Right lobe of liver (tissue), 6 donors: ENCODE measurements at regions not wholly inside any gene's neighbourhood (a gene's known extent, or its start where the extent isn't known, plus 50 kb on each side); places are given as distances from the start of the nearest gene placed in this dataset.

Experiments
- ATAC-seq, 4 donors: fragments of 200-7000 bp; cut with Tn5 transposase; one replicate each; pipeline ENCODE4 v1.9.1; 2020; ENCODE audit warnings: mild to moderate bottlenecking in 4 of 4, moderate library complexity in 4 of 4
- DNase-seq, 3 donors: peaks; one replicate each; pipeline ENCODE4 v3.0.0-alpha.2; 2020
- H3K27ac ChIP-seq, 3 donors: fragments of 200-600 bp; one replicate each; pipeline ENCODE4 v1.8.0; 2022
- H3K27me3 ChIP-seq, 2 donors: fragments of 200-600 bp; one replicate each; pipeline ENCODE4 v1.8.0; 2022
- H3K36me3 ChIP-seq, 4 donors: fragments of 200-600 bp; sonication (generic) in 1 of 4; one replicate each; pipeline versions ENCODE4 v1.5.1 to v1.8.0; 2017 to 2022; ENCODE audit warnings: control low read depth in 1 of 4
- H3K4me1 ChIP-seq, 4 donors: fragments of 200-600 bp; sonication (generic) in 1 of 4; one replicate each; pipeline versions ENCODE4 v1.5.1 to v1.8.0; 2017 to 2022; ENCODE audit warnings: control low read depth in 1 of 4
- H3K4me3 ChIP-seq, 3 donors: fragments of 200-600 bp; one replicate each; pipeline ENCODE4 v1.8.0; 2022
- H3K9me3 ChIP-seq, 4 donors: fragments of 200-600 bp; sonication (generic) in 1 of 4; one replicate each; pipeline versions ENCODE4 v1.5.1 to v1.8.0; 2017 to 2022; ENCODE audit warnings: control low read depth in 1 of 4
- CTCF ChIP-seq, 4 donors: fragments of 200-600 bp in 3 of 4; fragments of 450-650 bp in 1 of 4; IDR thresholded peaks; one replicate each; pipeline versions ENCODE4 v1.5.1 to v1.8.0; 2016 to 2022; ENCODE audit warnings: antibody characterized with exemption in 4 of 4, mild to moderate bottlenecking in 2 of 4
- POLR2A ChIP-seq: fragments of 450-650 bp; IDR thresholded peaks from one replicate; pipeline ENCODE4 v1.6.1; 2017; ENCODE audit warnings: antibody characterized with exemption, mild to moderate bottlenecking
- WGBS: methylation state at CpG from one replicate; pipeline ENCODE4 v1.1.6; 2018; ENCODE audit warnings: low coverage, low lambda C conversion rate; ENCODE audit not compliant: insufficient coverage; ENCODE audit errors: missing lambda C conversion rate; 5-methylcytosine and 5-hydroxymethylcytosine counted together
- intact Hi-C, 2 donors: fragments of 100-400 bp; cut with DNase I; formaldehyde crosslinking; loops; one replicate each; pipeline versions ENCODE4 v1.11.2 to v1.14.1; 2022
- donor health status: DM: no; HTN: yes; CAD: no.
- donor health status: DM: no; HTN: no; CAD: no.
- donor health status: DM: no; HTN: no; CAD: no.
- donor health status: DM: no; HTN: yes; CAD: no.
- donor health status: DM: no; HTN: yes; CAD: no.

- H3K4me1 ChIP-seq = no peaks in the 10 kb centered on the region
- TF ChIP-seq POLR2A (no peak), CTCF (IDR thresholded peaks at IDR 0.05) (no peak)
- WGBS = 33% methylated on average over 1 of the region's 1 CpG
- H3K36me3 ChIP-seq = no peaks in the 10 kb centered on the region
- no peak overlapping the region for H3K4me3 ChIP-seq
- DNase-seq (no peak), ATAC-seq (peak in 1 of 4 donors; percentile 69)
- no peaks in the 10 kb centered on the region for H3K27me3 ChIP-seq
- H3K27ac ChIP-seq = no peak overlapping the region
- intact Hi-C loops = no loop called here
- H3K9me3 ChIP-seq = no peaks in the 10 kb centered on the region
Measured at GRCh38 chr3:145191543-145191942, 969.4 kb downstream of the PLOD2 start.

GRCh38 chr3:145197051-145197820 lies 963.7 kb downstream of the PLOD2 start:
- no peak for DNase-seq
- no peak for TF ChIP-seq CTCF (IDR thresholded peaks at IDR 0.05)
- Histone ChIP-seq H3K4me1 (no peaks in the 10 kb centered on the region), H3K27me3 (no peaks in the 10 kb centered on the region), H3K9me3 (no peaks in the 10 kb centered on the region), H3K4me3 (no peak overlapping the region), H3K27ac (no peak overlapping the region), H3K36me3 (no peaks in the 10 kb centered on the region)
- no peak for ATAC-seq
- WGBS = no CpG with 5 or more reads among the region's 1 CpG
- intact Hi-C loops = no loop called here

- TF ChIP-seq POLR2A = no peak
- no peak for TF ChIP-seq CTCF (IDR thresholded peaks at IDR 0.05)
- H3K9me3 ChIP-seq = no peaks in the 10 kb centered on the region
- no peaks in the 10 kb centered on the region for H3K27me3 ChIP-seq
- no peak overlapping the region for H3K27ac ChIP-seq
- H3K4me3 ChIP-seq = no peak overlapping the region
- DNase-seq (no peak), ATAC-seq (no peak)
- H3K4me1 ChIP-seq = no peaks in the 10 kb centered on the region
- intact Hi-C loops = no loop called here
- 50% methylated on average over 1 of the region's 1 CpG for WGBS
- no peaks in the 10 kb centered on the region for H3K36me3 ChIP-seq
Measured at GRCh38 chr3:145197821-145198220, 963.2 kb downstream of the PLOD2 start.

DNA sequence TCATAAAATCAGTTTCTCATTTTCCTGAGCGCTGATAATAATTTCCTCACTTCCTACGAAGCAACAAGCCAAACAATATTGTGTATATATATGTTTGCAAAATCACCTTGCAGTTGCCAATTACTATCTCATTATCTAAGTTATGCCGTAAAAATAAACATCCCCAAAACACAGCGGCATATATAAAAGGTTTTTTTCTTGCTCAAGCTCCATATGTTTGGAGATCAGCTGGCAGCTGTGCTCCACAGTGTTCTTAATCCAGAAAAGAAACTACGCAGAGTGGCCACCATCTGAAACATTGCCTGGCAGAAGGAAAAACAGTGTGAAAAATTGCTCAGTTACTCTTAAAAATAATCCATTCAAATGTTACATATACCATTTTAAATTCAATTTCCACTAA lies 951.4 kb downstream of the PLOD2 start:
- Histone ChIP-seq H3K36me3 (no peaks in the 10 kb centered on the region), H3K4me3 (no peak overlapping the region), H3K27ac (no peak overlapping the region), H3K27me3 (no peaks in the 10 kb centered on the region), H3K9me3 (no peaks in the 10 kb centered on the region), H3K4me1 (no peaks in the 10 kb centered on the region)
- intact Hi-C loops = no loop called here
- TF ChIP-seq POLR2A (no peak), CTCF (IDR thresholded peaks at IDR 0.05) (no peak)
- DNase-seq = no peak
- ATAC-seq = no peak
- 54% methylated on average over 5 of the region's 5 CpGs for WGBS
